GM19455 (cell line): ENCODE measurements at regions not wholly inside any gene's neighbourhood (a gene's known extent, or its start where the extent isn't known, plus 50 kb on each side); places are given as distances from the start of the nearest gene placed in this dataset.
"Not testable (repeated sequence)": the region's sequence is repeated elsewhere in the genome, so short reads cannot be mapped to it uniquely, and the experiment has no call there.

Experiments used
- ATAC-seq: cut with Tn5 transposase; IDR thresholded peaks from one replicate; pipeline ENCODE4 v1.9.1; 2021; ENCODE audit not compliant: unreplicated experiment

DNA sequence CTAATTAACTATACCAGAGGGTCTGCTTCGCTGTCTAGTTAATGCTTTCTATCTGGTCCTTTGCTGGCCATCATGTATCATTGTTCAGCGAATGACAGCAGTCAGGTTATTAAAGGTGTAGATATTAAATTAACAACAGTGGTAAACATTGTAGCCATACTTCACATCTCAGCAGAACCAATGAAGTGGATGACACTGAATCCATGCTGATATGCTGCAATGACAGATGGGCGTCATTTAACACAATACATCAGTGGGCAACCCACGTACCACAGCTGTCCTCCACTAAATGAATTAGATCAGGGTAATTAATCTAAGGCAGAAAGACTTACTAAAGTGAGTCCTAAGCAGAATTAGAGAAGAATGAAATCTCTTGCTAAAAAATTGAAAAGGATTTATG is 767.2 kb downstream of the NXPH1 start:
- no peak for ATAC-seq

DNA sequence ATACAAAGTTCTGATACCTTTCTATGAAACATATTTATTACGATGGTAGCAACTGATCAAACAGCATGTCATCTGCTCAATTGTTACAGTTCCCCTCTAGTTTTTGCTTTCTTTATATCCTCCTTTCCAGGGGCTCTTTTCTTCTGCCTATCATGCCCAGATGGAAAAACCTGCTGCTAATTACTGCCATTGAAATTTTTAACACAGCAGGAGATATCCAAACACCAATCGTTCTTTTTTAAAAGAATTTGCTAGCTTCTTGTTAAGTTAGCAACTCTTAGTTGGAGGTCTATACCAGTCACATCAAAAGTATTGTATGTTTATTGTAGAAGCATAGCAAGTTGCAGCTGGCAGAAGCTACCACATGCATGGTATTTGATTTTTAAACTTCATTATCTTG is 768.5 kb downstream of the NXPH1 start:
- ATAC-seq: no peak

GRCh38 chr7:9204571-9204970 is 771.2 kb downstream of the NXPH1 start:
- ATAC-seq: no peak

- no peak for ATAC-seq
Observed at GRCh38 chr7:9210114-9210513, 776.7 kb downstream of the NXPH1 start.

GRCh38 chr7:9217204-9217603 is 783.8 kb downstream of the NXPH1 start:
- no peak for ATAC-seq

- no peak for ATAC-seq
Observed at GRCh38 chr7:9226500-9226899, 793.1 kb downstream of the NXPH1 start.

DNA sequence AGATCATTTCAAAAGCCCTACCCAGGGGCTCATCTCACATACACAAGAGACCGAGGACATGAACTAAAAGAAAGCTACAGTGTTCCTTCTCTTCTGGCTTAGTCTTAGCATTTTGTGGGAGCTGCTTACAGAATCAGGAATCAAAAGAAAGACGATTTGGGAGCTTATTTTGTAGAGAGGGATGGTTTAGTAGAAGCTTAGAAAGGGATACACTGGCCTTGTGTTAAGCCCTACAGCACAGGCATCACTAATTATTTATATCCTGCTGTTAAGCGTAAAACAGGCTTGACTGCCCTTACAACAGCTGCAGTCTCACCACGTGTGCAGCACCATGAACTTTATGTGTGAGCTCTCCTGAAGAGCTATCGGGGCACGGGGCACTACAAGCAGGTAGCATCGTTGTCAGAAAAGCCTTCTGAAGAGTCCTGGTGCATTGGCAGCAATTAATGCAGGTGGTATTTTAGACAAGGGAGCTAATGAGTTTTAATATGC is 798.3 kb downstream of the NXPH1 start:
- ATAC-seq: no peak

DNA sequence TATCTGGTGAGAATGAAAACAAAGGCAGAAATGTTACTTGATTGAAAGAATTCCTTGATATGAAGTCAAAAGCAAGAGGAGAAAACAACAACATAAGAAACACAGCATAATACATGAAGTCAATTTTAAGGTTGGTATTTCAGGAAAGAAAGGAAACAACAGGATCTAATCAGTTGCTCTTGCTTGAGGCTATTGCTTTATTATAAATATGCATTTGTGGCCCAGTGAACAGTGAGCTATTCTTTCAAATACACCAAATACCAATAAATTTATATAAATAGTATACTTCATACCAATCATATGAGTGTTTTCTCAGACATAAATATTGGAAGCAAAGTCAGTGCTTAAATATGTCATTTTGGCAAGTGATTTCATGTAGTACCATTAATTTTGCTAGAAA is 806.6 kb downstream of the NXPH1 start:
- ATAC-seq: no peak

DNA sequence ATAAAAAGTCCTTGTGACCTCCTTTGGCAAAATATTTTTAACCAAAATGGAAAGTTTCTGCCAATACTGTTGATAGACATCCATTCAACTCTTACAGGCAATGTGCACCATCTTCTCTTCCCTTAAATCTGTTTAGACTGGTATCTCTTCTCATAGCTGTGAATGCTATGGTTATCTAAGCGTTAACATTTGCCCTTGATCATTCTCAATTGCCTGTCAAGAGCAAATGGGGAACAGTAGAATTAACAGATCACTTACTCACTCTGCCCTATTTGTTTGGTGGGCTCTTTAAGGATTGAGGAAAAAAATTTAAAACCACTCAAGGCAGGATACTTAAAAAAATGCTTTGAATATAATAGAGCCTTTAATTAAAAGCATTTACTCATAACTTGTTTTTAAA is 808.4 kb downstream of the NXPH1 start:
- no peak for ATAC-seq

DNA sequence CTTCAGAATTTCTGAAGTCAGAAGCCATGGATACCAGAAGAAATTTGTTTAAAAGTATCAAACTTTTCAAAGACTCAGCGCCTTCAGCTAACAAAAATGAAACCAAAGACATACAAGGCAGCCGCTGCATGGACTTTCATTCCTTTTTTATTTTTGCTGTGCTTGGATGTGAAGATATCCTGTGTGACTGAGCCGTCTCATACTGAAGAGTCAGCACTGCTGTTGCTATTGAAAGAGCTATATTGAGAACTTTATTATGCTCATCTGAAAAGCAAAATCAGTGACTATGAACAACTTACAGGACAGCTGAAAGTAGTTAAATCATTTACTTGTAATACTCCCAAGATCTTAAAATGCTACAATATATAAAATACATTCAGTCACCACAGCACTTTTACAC is 809.2 kb downstream of the NXPH1 start:
- ATAC-seq: no peak

DNA sequence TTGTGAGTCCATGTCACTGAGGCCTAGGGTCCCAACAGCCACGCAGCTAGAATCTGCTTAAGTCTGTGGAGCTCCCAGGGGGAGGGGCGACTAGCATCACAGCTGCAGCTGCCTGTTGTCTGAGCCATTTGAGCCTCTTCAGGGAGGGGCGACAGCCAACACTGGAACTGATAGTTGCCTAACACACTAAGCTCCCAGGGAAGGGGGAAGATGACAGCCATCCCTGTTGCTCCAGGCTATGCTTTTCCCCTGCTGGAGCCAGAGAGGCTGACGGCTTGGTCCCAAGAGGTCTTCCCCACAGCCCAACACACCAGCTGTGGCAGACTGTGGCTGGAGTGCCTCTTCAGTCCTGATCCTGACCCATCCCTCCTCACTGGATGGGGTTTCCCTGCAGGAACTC is 817.5 kb downstream of the NXPH1 start:
- no peak for ATAC-seq

GRCh38 chr7:9264395-9264794 is 831.0 kb downstream of the NXPH1 start:
- ATAC-seq: no peak

DNA sequence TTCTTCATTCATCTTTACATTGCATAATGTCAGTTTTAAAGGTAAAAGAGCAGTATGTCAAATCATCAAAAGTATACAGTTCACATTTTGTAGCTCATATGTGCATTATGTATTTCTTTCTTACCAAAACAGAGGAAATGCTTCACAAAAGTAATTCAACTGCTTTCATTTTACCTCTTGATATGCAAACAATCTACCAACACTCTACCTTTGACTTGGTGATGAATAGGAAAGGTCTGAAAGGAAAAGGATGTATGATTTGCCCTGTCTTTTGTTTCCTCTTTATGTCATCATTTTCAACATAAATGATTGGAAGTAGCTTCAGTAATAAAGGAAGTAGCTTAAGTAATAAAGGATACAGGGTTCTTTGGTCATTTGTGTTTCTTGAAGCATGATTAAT is 846.7 kb downstream of the NXPH1 start:
- no peak for ATAC-seq

- ATAC-seq: no peak
Observed at GRCh38 chr7:9283246-9283645, 849.8 kb downstream of the NXPH1 start.

- ATAC-seq: no peak
Observed at GRCh38 chr7:9302436-9302835, 869.0 kb downstream of the NXPH1 start.

- no peak for ATAC-seq
Observed at GRCh38 chr7:9307131-9307530, 873.7 kb downstream of the NXPH1 start.

- no peak for ATAC-seq
Observed at GRCh38 chr7:9324513-9324912, 891.1 kb downstream of the NXPH1 start.

GRCh38 chr7:9328296-9328695 is 894.9 kb downstream of the NXPH1 start:
- ATAC-seq: no peak

- no peak for ATAC-seq
Observed at GRCh38 chr7:9349625-9350024, 916.2 kb downstream of the NXPH1 start.

GRCh38 chr7:9391221-9391620 is 957.8 kb downstream of the NXPH1 start:
- no peak for ATAC-seq

DNA sequence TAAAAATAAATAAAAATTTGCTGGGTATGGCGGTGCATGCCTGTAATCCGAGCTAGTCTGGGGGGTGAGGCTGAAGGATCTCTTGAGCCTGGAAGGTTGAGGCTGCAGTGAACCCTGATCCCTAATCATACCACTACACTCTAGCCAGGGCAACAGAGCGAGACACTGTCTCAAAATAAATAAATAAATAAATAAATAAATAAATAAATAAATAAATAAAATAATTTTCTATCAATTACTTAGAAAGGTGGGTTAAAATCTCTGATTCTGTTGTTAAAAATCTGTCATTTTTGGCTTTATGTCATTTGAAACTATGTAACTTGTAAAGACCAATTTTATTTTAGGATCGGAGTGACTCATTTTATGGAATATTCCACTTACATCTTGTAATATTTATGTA is 958.6 kb downstream of the NXPH1 start:
- no peak for ATAC-seq

- ATAC-seq: not testable (repeated sequence)
Observed at GRCh38 chr7:9404386-9404785, 971.0 kb downstream of the NXPH1 start.

DNA sequence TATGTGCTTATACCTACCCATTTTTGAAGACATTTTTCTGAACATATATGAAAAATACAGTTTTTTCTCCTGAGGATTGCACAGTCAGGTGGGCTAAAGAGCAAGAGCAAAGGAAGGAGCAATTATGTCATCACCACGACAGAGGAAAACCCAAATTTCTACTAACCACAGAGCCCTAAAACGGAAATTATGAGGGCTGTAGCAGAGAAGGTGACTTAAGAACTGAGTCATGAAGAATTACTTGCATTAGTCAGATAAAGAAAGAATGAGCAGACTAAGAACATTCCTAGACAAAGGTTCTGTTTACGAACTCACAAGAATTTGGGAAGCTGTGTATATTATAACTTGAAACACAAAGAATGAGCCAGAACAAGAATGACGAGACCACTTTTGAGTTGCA is 974.4 kb downstream of the NXPH1 start:
- ATAC-seq: no peak

DNA sequence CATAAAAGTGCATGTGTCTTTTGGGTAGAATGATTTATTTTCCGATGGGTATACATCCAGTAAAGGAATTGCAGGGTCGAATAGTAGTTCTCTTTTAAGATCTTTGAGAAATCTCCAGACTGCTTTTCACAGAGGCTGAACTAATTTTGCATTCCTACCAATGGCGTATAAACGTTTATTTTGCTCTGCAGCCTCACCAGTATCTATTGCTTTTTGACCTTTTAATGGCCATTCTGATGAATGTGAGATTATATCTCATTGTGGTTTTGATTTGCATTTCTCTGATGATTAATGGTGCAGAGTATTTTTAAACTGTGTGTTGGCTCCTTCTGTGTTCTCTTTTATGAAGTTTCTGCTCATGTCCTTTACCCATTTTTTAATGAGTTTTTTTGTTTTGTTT is 1020.1 kb downstream of the NXPH1 start:
- ATAC-seq: no peak
